A549 (cell line): ENCODE measurements at regions not wholly inside any gene's neighbourhood (a gene's known extent, or its start where the extent isn't known, plus 50 kb on each side); places are given as distances from the start of the nearest gene placed in this dataset.

Experiments
- ATAC-seq, 2 experiments: fragments of 200-7000 bp in 1 of 2; fragments of >200 bp in 1 of 2; cut with Nextera tagmentation in 1 of 2; cut with Tn5 transposase in 1 of 2; 3 replicates each; pipeline versions ENCODE4 v1.8.0 to v1.9.1; 2018 to 2020; ENCODE audit warnings: mild to moderate bottlenecking in 1 of 2, moderate library complexity in 1 of 2
- CTCF ChIA-PET: fragments of 300-600 bp; sonication (Branson Sonifier 250); formaldehyde crosslinking; extraction: SDS; loops from one replicate; lab custom pipeline; 2021; ENCODE audit warnings: antibody characterized with exemption, inconsistent platforms; lab: Yijun Ruan, JAX
- POLR2A ChIA-PET: fragments of 350-600 bp; formaldehyde crosslinking; extraction: SDS; loops from one replicate; lab custom pipeline; 2021; ENCODE audit warnings: antibody characterized with exemption, inconsistent platforms; lab: Yijun Ruan, JAX
- DNase-seq, 2 experiments: peaks; one replicate each; pipeline versions ENCODE4 v3.0.0 to v3.0.0-alpha.2; 2011 to 2016; ENCODE audit warnings: low read depth in 1 of 2, low spot score in 1 of 2
- FAIRE-seq: peaks from 2 replicates; lab custom pipeline; 2011; peaks lifted over from hg19 to GRCh38; lab: Jason Lieb, UNC
- H3K27ac ChIP-seq, 2 experiments: fragments of >200 bp; sonication (Bioruptor Twin); formaldehyde crosslinking; 3 replicates each; pipeline ENCODE4 v1.5.1; 2016 to 2017
- H3K4me1 ChIP-seq: fragments of >200 bp; sonication (Bioruptor Twin); formaldehyde crosslinking; 3 replicates; pipeline ENCODE4 v1.6.1; 2016
- H3K4me2 ChIP-seq: fragments of >200 bp; sonication (Bioruptor Twin); formaldehyde crosslinking; 3 replicates; pipeline ENCODE4 v1.6.1; 2016
- H3K4me3 ChIP-seq: fragments of >200 bp; sonication (Bioruptor Twin); formaldehyde crosslinking; 3 replicates; pipeline ENCODE4 v1.5.1; 2016
- H3K9me3 ChIP-seq: fragments of >200 bp; sonication (Bioruptor Twin); formaldehyde crosslinking; 3 replicates; pipeline ENCODE4 v1.6.1; 2016
- BHLHE40 ChIP-seq: IDR thresholded peaks from 2 replicates; pipeline ENCODE4 v1.6.1; 2012; ENCODE audit warnings: low read depth, low read length, inconsistent platforms
- CBX2 ChIP-seq: fragments of 200-600 bp; sonication (generic); IDR thresholded peaks from 2 replicates; pipeline ENCODE4 v1.6.1; 2016; ENCODE audit warnings: low read depth, mild to moderate bottlenecking, borderline replicate concordance
- CBX8 ChIP-seq: fragments of 200-600 bp; sonication (generic); IDR thresholded peaks from 2 replicates; pipeline ENCODE4 v1.6.1; 2016
- EHF ChIP-seq: fragments of 250-450 bp; sonication (Bioruptor Pico); IDR thresholded peaks from 2 replicates; pipeline ENCODE4 v1.5.0; 2020; ENCODE audit warnings: mild to moderate bottlenecking
- EP300 ChIP-seq, 2 experiments: fragments of >200 bp; sonication (Bioruptor Twin); formaldehyde crosslinking; IDR thresholded peaks; 2 replicates in 1 of 2; 3 replicates in 1 of 2; pipeline ENCODE4 v1.6.1; 2016 to 2017
- FOXS1 ChIP-seq: fragments of 250-450 bp; sonication (Bioruptor Pico); IDR thresholded peaks from 2 replicates; pipeline ENCODE4 v1.5.0; 2020; ENCODE audit warnings: mild to moderate bottlenecking, moderate library complexity
- GATA3 ChIP-seq: IDR thresholded peaks from 2 replicates; pipeline ENCODE4 v1.6.1; 2012; ENCODE audit warnings: borderline replicate concordance
- HEYL ChIP-seq: fragments of 250-450 bp; sonication (Bioruptor Pico); IDR thresholded peaks from 2 replicates; pipeline ENCODE4 v1.8.0; 2021; ENCODE audit warnings: mild to moderate bottlenecking, moderate library complexity
- KDM5A ChIP-seq: fragments of 200-600 bp; sonication (generic); IDR thresholded peaks from 2 replicates; pipeline ENCODE4 v1.6.1; 2016; ENCODE audit warnings: antibody characterized with exemption, mild to moderate bottlenecking
- MAZ ChIP-seq: fragments of 150-350 bp; IDR thresholded peaks from 2 replicates; pipeline ENCODE4 v1.6.1; 2014; ENCODE audit warnings: antibody characterized with exemption, low read depth, low read length, borderline replicate concordance
- NFE2L2 ChIP-seq: fragments of 150-350 bp; conservative IDR thresholded peaks from 2 replicates; pipeline ENCODE4 v1.6.1; 2014; ENCODE audit warnings: low read length
- NR3C1 ChIP-seq: fragments of >200 bp; sonication (Bioruptor Twin); formaldehyde crosslinking; IDR thresholded peaks from 3 replicates; pipeline ENCODE4 v1.6.1; 2017
- PHF8 ChIP-seq: fragments of 200-600 bp; sonication (generic); IDR thresholded peaks from 2 replicates; pipeline ENCODE4 v1.6.1; 2016; ENCODE audit warnings: low read depth, mild to moderate bottlenecking, antibody characterized with exemption, moderate library complexity, borderline replicate concordance
- RAD21 ChIP-seq, 2 experiments: fragments of >200 bp in 1 of 2; sonication (Bioruptor Twin) in 1 of 2; formaldehyde crosslinking in 1 of 2; IDR thresholded peaks in 1 of 2; conservative IDR thresholded peaks in 1 of 2; 2 replicates in 1 of 2; 3 replicates in 1 of 2; pipeline ENCODE4 v1.6.1; 2012 to 2018; ENCODE audit warnings: inconsistent platforms in 1 of 2
- RARB ChIP-seq: fragments of 250-450 bp; sonication (Bioruptor Pico); IDR thresholded peaks from 2 replicates; pipeline ENCODE4 v1.8.0; 2021; ENCODE audit warnings: mild to moderate bottlenecking, moderate library complexity
- RFX5 ChIP-seq: fragments of 450-650 bp; IDR thresholded peaks from 2 replicates; pipeline ENCODE4 v1.7.1; 2014; ENCODE audit warnings: antibody characterized with exemption, mild to moderate bottlenecking, moderate library complexity
- SREBF2 ChIP-seq: fragments of 450-650 bp; IDR thresholded peaks from 2 replicates; pipeline ENCODE4 v1.6.1; 2014; ENCODE audit warnings: mild to moderate bottlenecking, moderate library complexity
- TFCP2L1 ChIP-seq: fragments of 250-450 bp; sonication (Bioruptor Pico); IDR thresholded peaks from 2 replicates; pipeline ENCODE4 v1.5.0; 2021; ENCODE audit warnings: mild to moderate bottlenecking
- TP53 ChIP-seq: fragments of 250-450 bp; sonication (Bioruptor Pico); IDR thresholded peaks from 2 replicates; pipeline ENCODE4 v1.5.0; 2021; ENCODE audit warnings: mild to moderate bottlenecking, moderate library complexity
- ZC3H11A ChIP-seq: fragments of 450-650 bp; IDR thresholded peaks from 2 replicates; pipeline ENCODE4 v1.6.1; 2014; ENCODE audit warnings: antibody characterized with exemption, mild to moderate bottlenecking
- ZFP36 ChIP-seq: fragments of 450-650 bp; IDR thresholded peaks from 2 replicates; pipeline ENCODE4 v1.6.1; 2014; ENCODE audit warnings: borderline replicate concordance; ENCODE audit not compliant: partially characterized antibody
- ZSCAN20 ChIP-seq: fragments of 250-450 bp; sonication (Bioruptor Pico); IDR thresholded peaks from 2 replicates; pipeline ENCODE4 v1.8.0; 2022; ENCODE audit warnings: mild to moderate bottlenecking, moderate library complexity
- WGBS: methylation state at CpG from one replicate; pipeline ENCODE4 v1.1.6; 2017; ENCODE audit errors: missing lambda C conversion rate; 5-methylcytosine and 5-hydroxymethylcytosine counted together
- TF ChIP-seq, protein P1 (sequence below): IDR thresholded peaks from 2 replicates; pipeline ENCODE4 v1.6.1; 2012; ENCODE audit warnings: low read depth, borderline replicate concordance
- TF ChIP-seq, protein P2 (sequence below): fragments of 200-600 bp; sonication (generic); IDR thresholded peaks from 2 replicates; pipeline ENCODE4 v1.6.1; 2016; ENCODE audit warnings: antibody characterized with exemption, mild to moderate bottlenecking, moderate library complexity
- TF ChIP-seq, protein P3 (sequence below): fragments of 250-450 bp; sonication (Bioruptor Pico); IDR thresholded peaks from 2 replicates; pipeline ENCODE4 v1.5.0; 2021; ENCODE audit warnings: mild to moderate bottlenecking, moderate library complexity, borderline replicate concordance
- TF ChIP-seq, protein P4 (sequence below): IDR thresholded peaks from 2 replicates; pipeline ENCODE4 v1.6.1; 2012
- TF ChIP-seq, protein P5 (sequence below): fragments of >200 bp; sonication (Bioruptor Twin); formaldehyde crosslinking; IDR thresholded peaks from 3 replicates; pipeline ENCODE4 v1.5.1; 2016
- TF ChIP-seq, protein P6 (sequence below): fragments of >200 bp; sonication (Bioruptor Twin); formaldehyde crosslinking; IDR thresholded peaks from 3 replicates; pipeline ENCODE4 v1.6.1; 2016

DNA sequence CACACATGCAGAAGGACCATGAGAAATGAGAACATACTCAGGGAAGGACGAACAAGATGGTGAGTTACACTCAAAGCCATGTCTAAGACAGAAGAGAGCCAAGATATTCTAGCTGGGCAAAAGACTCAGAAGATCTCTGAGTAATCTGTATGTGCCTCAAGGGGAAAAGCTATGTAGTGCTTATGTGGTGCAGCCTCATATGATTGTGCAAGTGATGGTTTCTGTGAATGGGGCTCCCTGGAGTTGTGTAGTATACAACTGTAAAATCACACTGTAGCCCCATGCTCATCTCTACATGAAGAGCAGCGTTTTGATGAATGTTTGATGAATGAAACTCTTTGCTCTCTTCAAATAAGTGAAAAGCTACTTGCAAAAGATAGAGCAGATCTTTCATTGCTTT, 57.5 kb downstream of the OSR1 start:
- Histone ChIP-seq H3K9me3 (peaks cover 10% of the 10 kb centered on the region), H3K4me3 (no peak overlapping the region), H3K4me1 (0 out of 3 replicates have a peak, but pooled peaks cover 5% of the 10 kb centered on the region), H3K27ac (no peak overlapping the region), H3K4me2 (no peak overlapping the region)
- TF ChIP-seq RFX5 (no peak), SREBF2 (no peak), CBX2 (no peak), MAZ (no peak), EP300 (IDR thresholded peaks at IDR 0.05) (no peak), RARB (CRISPR knock-in tag) (no peak), HEYL (no peak), BHLHE40 (no peak), NR3C1 (no peak), CBX8 (no peak), TFCP2L1 (CRISPR knock-in tag) (no peak), ZFP36 (no peak), GATA3 (no peak), EHF (CRISPR knock-in tag) (no peak), TP53 (CRISPR knock-in tag) (no peak), KDM5A (no peak), ZSCAN20 (CRISPR knock-in tag) (no peak)
- TF ChIP-seq, protein P1, sequence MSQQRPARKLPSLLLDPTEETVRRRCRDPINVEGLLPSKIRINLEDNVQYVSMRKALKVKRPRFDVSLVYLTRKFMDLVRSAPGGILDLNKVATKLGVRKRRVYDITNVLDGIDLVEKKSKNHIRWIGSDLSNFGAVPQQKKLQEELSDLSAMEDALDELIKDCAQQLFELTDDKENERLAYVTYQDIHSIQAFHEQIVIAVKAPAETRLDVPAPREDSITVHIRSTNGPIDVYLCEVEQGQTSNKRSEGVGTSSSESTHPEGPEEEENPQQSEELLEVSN: no peak
- TF ChIP-seq, protein P2, sequence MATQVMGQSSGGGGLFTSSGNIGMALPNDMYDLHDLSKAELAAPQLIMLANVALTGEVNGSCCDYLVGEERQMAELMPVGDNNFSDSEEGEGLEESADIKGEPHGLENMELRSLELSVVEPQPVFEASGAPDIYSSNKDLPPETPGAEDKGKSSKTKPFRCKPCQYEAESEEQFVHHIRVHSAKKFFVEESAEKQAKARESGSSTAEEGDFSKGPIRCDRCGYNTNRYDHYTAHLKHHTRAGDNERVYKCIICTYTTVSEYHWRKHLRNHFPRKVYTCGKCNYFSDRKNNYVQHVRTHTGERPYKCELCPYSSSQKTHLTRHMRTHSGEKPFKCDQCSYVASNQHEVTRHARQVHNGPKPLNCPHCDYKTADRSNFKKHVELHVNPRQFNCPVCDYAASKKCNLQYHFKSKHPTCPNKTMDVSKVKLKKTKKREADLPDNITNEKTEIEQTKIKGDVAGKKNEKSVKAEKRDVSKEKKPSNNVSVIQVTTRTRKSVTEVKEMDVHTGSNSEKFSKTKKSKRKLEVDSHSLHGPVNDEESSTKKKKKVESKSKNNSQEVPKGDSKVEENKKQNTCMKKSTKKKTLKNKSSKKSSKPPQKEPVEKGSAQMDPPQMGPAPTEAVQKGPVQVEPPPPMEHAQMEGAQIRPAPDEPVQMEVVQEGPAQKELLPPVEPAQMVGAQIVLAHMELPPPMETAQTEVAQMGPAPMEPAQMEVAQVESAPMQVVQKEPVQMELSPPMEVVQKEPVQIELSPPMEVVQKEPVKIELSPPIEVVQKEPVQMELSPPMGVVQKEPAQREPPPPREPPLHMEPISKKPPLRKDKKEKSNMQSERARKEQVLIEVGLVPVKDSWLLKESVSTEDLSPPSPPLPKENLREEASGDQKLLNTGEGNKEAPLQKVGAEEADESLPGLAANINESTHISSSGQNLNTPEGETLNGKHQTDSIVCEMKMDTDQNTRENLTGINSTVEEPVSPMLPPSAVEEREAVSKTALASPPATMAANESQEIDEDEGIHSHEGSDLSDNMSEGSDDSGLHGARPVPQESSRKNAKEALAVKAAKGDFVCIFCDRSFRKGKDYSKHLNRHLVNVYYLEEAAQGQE: no peak
- TF ChIP-seq, protein P3, sequence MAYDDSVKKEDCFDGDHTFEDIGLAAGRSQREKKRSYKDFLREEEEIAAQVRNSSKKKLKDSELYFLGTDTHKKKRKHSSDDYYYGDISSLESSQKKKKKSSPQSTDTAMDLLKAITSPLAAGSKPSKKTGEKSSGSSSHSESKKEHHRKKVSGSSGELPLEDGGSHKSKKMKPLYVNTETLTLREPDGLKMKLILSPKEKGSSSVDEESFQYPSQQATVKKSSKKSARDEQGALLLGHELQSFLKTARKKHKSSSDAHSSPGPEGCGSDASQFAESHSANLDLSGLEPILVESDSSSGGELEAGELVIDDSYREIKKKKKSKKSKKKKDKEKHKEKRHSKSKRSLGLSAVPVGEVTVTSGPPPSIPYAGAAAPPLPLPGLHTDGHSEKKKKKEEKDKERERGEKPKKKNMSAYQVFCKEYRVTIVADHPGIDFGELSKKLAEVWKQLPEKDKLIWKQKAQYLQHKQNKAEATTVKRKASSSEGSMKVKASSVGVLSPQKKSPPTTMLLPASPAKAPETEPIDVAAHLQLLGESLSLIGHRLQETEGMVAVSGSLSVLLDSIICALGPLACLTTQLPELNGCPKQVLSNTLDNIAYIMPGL: no peak
- FAIRE-seq: no peak
- DNase-seq: no peak
- ChIA-PET POLR2A (interaction anchor here (0.6 to 1.2 kb wide), 2 partner anchors 47 to 440 kb away, joined by 3 read pairs; no protein-coding TSS in a partner anchor), CTCF (interaction anchor here (1.6 kb wide), 1 partner anchor 62 kb away, joined by 4 read pairs; no protein-coding TSS in a partner anchor)
- ATAC-seq: no peak
- 26% methylated on average over 2 of the region's 2 CpGs for WGBS

DNA sequence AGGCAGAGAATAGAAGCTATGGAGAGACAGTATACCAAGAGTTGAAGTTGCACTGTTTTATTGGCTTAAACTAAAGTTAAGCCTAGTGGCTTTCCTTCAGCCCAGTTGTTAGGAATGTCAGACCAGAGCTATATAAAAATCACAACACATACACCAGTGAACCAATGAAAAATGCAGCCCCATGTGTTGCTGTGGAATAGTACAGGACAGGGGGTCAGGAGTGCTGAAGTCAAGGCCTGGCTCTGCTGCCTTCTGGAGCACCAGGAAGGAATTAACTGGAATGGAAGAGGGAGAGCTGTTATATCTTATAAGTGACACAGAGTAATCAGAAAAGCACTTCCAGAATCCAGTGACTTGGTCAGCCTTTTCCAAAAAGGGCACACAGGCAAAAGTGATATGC, 58.9 kb downstream of the OSR1 start:
- FAIRE-seq: no peak
- ChIA-PET POLR2A (no interaction called here), CTCF (interaction anchor here (1.1 kb wide), 1 partner anchor 16 kb away, joined by 3 read pairs; no protein-coding TSS in a partner anchor)
- TF ChIP-seq, protein P4, sequence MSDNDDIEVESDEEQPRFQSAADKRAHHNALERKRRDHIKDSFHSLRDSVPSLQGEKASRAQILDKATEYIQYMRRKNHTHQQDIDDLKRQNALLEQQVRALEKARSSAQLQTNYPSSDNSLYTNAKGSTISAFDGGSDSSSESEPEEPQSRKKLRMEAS: no peak
- TF ChIP-seq FOXS1 (CRISPR knock-in tag) (no peak), ZC3H11A (no peak), RAD21 (conservative IDR thresholded peaks at IDR 0.05 in 1 of 2, IDR thresholded peaks at IDR 0.05 in 1 of 2) (no peak), PHF8 (no peak), CBX2 (no peak), NFE2L2 (no peak)
- TF ChIP-seq, protein P5, sequence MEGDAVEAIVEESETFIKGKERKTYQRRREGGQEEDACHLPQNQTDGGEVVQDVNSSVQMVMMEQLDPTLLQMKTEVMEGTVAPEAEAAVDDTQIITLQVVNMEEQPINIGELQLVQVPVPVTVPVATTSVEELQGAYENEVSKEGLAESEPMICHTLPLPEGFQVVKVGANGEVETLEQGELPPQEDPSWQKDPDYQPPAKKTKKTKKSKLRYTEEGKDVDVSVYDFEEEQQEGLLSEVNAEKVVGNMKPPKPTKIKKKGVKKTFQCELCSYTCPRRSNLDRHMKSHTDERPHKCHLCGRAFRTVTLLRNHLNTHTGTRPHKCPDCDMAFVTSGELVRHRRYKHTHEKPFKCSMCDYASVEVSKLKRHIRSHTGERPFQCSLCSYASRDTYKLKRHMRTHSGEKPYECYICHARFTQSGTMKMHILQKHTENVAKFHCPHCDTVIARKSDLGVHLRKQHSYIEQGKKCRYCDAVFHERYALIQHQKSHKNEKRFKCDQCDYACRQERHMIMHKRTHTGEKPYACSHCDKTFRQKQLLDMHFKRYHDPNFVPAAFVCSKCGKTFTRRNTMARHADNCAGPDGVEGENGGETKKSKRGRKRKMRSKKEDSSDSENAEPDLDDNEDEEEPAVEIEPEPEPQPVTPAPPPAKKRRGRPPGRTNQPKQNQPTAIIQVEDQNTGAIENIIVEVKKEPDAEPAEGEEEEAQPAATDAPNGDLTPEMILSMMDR: no peak
- TF ChIP-seq, protein P3: no peak
- TF ChIP-seq, protein P6, sequence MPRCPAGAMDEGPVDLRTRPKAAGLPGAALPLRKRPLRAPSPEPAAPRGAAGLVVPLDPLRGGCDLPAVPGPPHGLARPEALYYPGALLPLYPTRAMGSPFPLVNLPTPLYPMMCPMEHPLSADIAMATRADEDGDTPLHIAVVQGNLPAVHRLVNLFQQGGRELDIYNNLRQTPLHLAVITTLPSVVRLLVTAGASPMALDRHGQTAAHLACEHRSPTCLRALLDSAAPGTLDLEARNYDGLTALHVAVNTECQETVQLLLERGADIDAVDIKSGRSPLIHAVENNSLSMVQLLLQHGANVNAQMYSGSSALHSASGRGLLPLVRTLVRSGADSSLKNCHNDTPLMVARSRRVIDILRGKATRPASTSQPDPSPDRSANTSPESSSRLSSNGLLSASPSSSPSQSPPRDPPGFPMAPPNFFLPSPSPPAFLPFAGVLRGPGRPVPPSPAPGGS: no peak
- peak in 1 of 2 experiments; percentile 31; a peak in 1 of 6 replicates for ATAC-seq
- Histone ChIP-seq H3K4me1 (no peaks in the 10 kb centered on the region), H3K4me2 (no peak overlapping the region), H3K4me3 (no peak overlapping the region), H3K9me3 (peaks cover 2% of the 10 kb centered on the region; the same call in 1 of the 3 replicates), H3K27ac (no peak overlapping the region)
- no peak for DNase-seq
